Lower leg skin (tissue), 4 donors: ENCODE measurements at regions not wholly inside any gene's neighbourhood (a gene's known extent, or its start where the extent isn't known, plus 50 kb on each side); places are given as distances from the start of the nearest gene placed in this dataset.

Experiments
- DNase-seq, 2 donors: peaks; one replicate each; pipeline ENCODE4 v3.0.0-alpha.2; 2019; ENCODE audit warnings: low spot score in 2 of 2
- H3K4me3 ChIP-seq: fragments of 200-600 bp; sonication (generic); 2 replicates; pipeline ENCODE4 v1.5.1; 2017; ENCODE audit warnings: mild to moderate bottlenecking, low read depth; ENCODE audit not compliant: poor library complexity, severe bottlenecking
- POLR2A ChIP-seq, 2 donors: fragments of 450-650 bp; IDR thresholded peaks; one replicate each; pipeline ENCODE4 v1.6.1; 2016 to 2017; ENCODE audit warnings: antibody characterized with exemption in 2 of 2, mild to moderate bottlenecking in 1 of 2, moderate library complexity in 1 of 2
- WGBS, 2 donors: methylation state at CpG; one replicate each; pipeline ENCODE4 v1.1.5; 2018; 5-methylcytosine and 5-hydroxymethylcytosine counted together
- intact Hi-C: fragments of 100-400 bp; cut with DNase I; formaldehyde crosslinking; loops from one replicate; pipeline ENCODE4 v1.15.0; 2023; ENCODE audit warnings: low total_unique reads
- TF ChIP-seq, protein P1 (sequence below), 3 donors: fragments of 450-650 bp; IDR thresholded peaks; one replicate each; pipeline ENCODE4 v1.5.1; 2016; ENCODE audit warnings: antibody characterized with exemption in 3 of 3, mild to moderate bottlenecking in 3 of 3, moderate library complexity in 2 of 3

GRCh38 chrX:39954851-39955250, 142.9 kb downstream of the BCOR start:
- H3K4me3 ChIP-seq: no peak overlapping the region
- DNase-seq: no peak
- TF ChIP-seq, protein P1, sequence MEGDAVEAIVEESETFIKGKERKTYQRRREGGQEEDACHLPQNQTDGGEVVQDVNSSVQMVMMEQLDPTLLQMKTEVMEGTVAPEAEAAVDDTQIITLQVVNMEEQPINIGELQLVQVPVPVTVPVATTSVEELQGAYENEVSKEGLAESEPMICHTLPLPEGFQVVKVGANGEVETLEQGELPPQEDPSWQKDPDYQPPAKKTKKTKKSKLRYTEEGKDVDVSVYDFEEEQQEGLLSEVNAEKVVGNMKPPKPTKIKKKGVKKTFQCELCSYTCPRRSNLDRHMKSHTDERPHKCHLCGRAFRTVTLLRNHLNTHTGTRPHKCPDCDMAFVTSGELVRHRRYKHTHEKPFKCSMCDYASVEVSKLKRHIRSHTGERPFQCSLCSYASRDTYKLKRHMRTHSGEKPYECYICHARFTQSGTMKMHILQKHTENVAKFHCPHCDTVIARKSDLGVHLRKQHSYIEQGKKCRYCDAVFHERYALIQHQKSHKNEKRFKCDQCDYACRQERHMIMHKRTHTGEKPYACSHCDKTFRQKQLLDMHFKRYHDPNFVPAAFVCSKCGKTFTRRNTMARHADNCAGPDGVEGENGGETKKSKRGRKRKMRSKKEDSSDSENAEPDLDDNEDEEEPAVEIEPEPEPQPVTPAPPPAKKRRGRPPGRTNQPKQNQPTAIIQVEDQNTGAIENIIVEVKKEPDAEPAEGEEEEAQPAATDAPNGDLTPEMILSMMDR (IDR thresholded peaks at IDR 0.05): no peak
- TF ChIP-seq POLR2A (IDR thresholded peaks at IDR 0.05): no peak
- WGBS, 2 donors: 72 to 77% methylated on average over 9 of the region's 9 CpGs
- intact Hi-C loops: no loop called here

- intact Hi-C loops: no loop called here
- no peak for DNase-seq
- WGBS, 2 donors: 69 to 79% methylated on average over 4 of the region's 4 CpGs
- H3K4me3 ChIP-seq: no peak overlapping the region
- no peak for TF ChIP-seq POLR2A (IDR thresholded peaks at IDR 0.05)
- TF ChIP-seq, protein P1 (IDR thresholded peaks at IDR 0.05): no peak
Measured at GRCh38 chrX:39955625-39956024, 142.1 kb downstream of the BCOR start.

- no peak for DNase-seq
- no peak overlapping the region for H3K4me3 ChIP-seq
- WGBS, 2 donors: 74 to 91% methylated on average over 7 of the region's 7 CpGs
- TF ChIP-seq, protein P1 (IDR thresholded peaks at IDR 0.05): no peak
- no peak for TF ChIP-seq POLR2A (IDR thresholded peaks at IDR 0.05)
- intact Hi-C loops: no loop called here
Measured at GRCh38 chrX:39956803-39957394, 140.9 kb downstream of the BCOR start.

DNA sequence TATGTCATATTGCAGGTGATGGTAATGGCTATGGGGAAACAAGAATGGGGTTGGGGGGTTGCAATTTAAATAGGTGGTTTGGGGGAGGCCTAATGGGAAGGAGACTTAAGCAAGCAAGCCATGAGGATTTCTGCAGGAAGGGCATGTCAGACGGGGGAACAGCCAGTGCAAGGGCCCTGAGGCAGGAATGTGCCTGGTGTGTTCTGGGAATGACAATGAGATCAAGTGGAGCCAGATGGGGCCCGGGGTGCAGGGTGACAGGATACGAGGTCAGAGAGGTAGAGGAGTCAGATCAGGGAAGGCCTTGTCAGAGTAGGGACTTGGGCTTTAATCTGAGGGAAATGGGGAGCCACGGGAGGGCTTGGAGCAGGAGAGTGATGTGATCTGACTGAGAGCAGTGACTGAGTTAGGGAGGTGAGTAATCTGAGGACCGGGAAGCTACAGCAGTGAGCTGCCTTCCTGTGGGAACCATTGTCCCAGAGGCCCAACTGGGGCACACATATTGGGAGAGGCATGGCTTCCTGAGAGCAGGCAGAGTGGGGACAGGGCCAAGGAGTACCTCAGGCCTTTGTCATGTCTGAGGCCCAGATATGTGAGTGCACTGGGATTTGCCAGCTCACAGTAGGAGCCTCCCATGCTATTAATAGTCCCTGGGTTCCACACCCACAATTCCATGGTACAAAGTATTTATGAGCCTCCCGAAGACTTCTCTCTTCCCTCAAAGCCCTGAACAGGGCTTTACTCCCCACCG, 139.8 kb downstream of the BCOR start:
- intact Hi-C loops: no loop called here
- WGBS, 2 donors: 69 to 74% methylated on average over 7 of the region's 7 CpGs
- no peak overlapping the region for H3K4me3 ChIP-seq
- DNase-seq: no peak
- no peak for TF ChIP-seq POLR2A (IDR thresholded peaks at IDR 0.05)

- TF ChIP-seq, protein P1 (IDR thresholded peaks at IDR 0.05): no peak
- TF ChIP-seq POLR2A (IDR thresholded peaks at IDR 0.05): no peak
- no peak overlapping the region for H3K4me3 ChIP-seq
- 69 to 93% methylated on average over 5 of the region's 5 CpGs for WGBS, 2 donors
Measured at GRCh38 chrX:39958850-39959249, 138.9 kb downstream of the BCOR start.

GRCh38 chrX:39960219-39960618, 137.5 kb downstream of the BCOR start:
- intact Hi-C loops: no loop called here
- TF ChIP-seq, protein P1 (IDR thresholded peaks at IDR 0.05): no peak
- no peak for TF ChIP-seq POLR2A (IDR thresholded peaks at IDR 0.05)
- no peak for DNase-seq
- 87 to 98% methylated on average over 4 of the region's 4 CpGs for WGBS, 2 donors
- no peak overlapping the region for H3K4me3 ChIP-seq

More at GRCh38 chrX:39958850-39959249, 138.9 kb downstream of the BCOR start:
- no peak for DNase-seq
- intact Hi-C loops: no loop called here
